Endodermal cell (in vitro differentiated cells): ENCODE measurements at regions not wholly inside any gene's neighbourhood (a gene's known extent, or its start where the extent isn't known, plus 50 kb on each side); places are given as distances from the start of the nearest gene placed in this dataset.

Experiments
- DNase-seq: peaks from one replicate; pipeline ENCODE4 v3.0.0-alpha.2; 2017
- H3K27ac ChIP-seq: 2 replicates; pipeline ENCODE4 v1.5.1; 2013; ENCODE audit warnings: mild to moderate bottlenecking, low read depth, low read length, moderate library complexity
- H3K27me3 ChIP-seq: 2 replicates; pipeline ENCODE4 v1.6.1; 2013; ENCODE audit warnings: mild to moderate bottlenecking, low read length, moderate library complexity; ENCODE audit not compliant: insufficient read depth, control insufficient read depth, poor library complexity, severe bottlenecking
- H3K36me3 ChIP-seq: 2 replicates; pipeline ENCODE4 v1.7.0; 2013; ENCODE audit warnings: mild to moderate bottlenecking, low read length, moderate library complexity; ENCODE audit not compliant: control insufficient read depth, insufficient read depth
- H3K4me1 ChIP-seq: one replicate; pipeline ENCODE4 v1.7.0; 2013; ENCODE audit warnings: low read length; ENCODE audit not compliant: control insufficient read depth, insufficient read depth
- H3K4me3 ChIP-seq: 2 replicates; pipeline ENCODE4 v1.5.1; 2013; ENCODE audit warnings: mild to moderate bottlenecking, low read length, moderate library complexity
- H3K9ac ChIP-seq: 2 replicates; pipeline ENCODE4 v1.6.1; 2013; ENCODE audit warnings: mild to moderate bottlenecking, low read length, moderate library complexity; ENCODE audit not compliant: poor library complexity, severe bottlenecking; ENCODE audit errors: extremely low read depth
- H3K9me3 ChIP-seq: 2 replicates; pipeline ENCODE4 v1.6.1; 2013; ENCODE audit warnings: mild to moderate bottlenecking, low read length, moderate library complexity; ENCODE audit not compliant: control insufficient read depth
- H3K27ac Mint-ChIP-seq: 2 replicates; pipeline ENCODE4 v1.8.0; 2020; ENCODE audit warnings: mixed read lengths
- H3K27me3 Mint-ChIP-seq: 2 replicates; pipeline ENCODE4 v1.8.0; 2021; ENCODE audit warnings: mild to moderate bottlenecking, mixed read lengths; ENCODE audit not compliant: insufficient read depth
- H3K36me3 Mint-ChIP-seq: 2 replicates; pipeline ENCODE4 v1.8.0; 2020; ENCODE audit warnings: low read depth, mixed read lengths
- H3K4me1 Mint-ChIP-seq: 2 replicates; pipeline ENCODE4 v1.8.0; 2020; ENCODE audit warnings: mixed read lengths
- H3K4me3 Mint-ChIP-seq: 2 replicates; pipeline ENCODE4 v1.8.0; 2020; ENCODE audit warnings: mild to moderate bottlenecking, moderate library complexity, mixed read lengths
- H3K9me3 Mint-ChIP-seq: 2 replicates; pipeline ENCODE4 v1.8.0; 2020; ENCODE audit warnings: mild to moderate bottlenecking, mixed read lengths
- WGBS, 2 experiments: methylation state at CpG; one replicate each; pipeline versions ENCODE4 v1.1.5 to v1.1.7; 2013; ENCODE audit warnings: missing lambda C conversion rate in 2 of 2, mixed read lengths in 1 of 2; ENCODE audit not compliant: insufficient coverage in 1 of 2, insufficient read length in 1 of 2; 5-methylcytosine and 5-hydroxymethylcytosine counted together
- TF ChIP-seq, protein P1 (sequence below): fragments of 200-600 bp; sonication (generic); conservative IDR thresholded peaks from 2 replicates; pipeline ENCODE4 v1.5.0; 2021; ENCODE audit warnings: antibody characterized with exemption, mild to moderate bottlenecking

DNA sequence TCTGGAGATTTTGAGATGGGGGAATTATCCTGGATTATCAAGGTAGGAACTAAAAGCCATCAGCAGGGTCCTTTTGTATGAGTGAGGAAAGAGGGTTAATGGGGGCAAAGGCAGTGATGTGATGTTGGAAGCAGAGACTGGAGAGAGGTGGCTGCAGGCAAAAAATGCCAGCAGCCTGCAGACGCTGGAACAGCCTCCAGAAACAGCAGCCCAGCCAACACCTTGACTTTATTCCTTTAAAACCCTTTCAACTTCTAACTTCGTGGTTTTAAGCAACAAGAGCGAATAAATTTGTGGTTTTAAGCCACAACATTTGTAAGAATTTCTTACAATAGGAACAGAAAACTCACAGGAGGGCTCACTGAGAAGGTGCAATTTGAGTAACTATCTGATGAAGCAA, 523.1 kb upstream of the HS6ST1 start:
- H3K36me3 Mint-ChIP-seq: no peaks in the 10 kb centered on the region
- Histone ChIP-seq H3K9ac (no peak overlapping the region), H3K36me3 (no peaks in the 10 kb centered on the region), H3K27me3 (no peaks in the 10 kb centered on the region), H3K4me1 (no peaks in the 10 kb centered on the region), H3K27ac (no peak overlapping the region), H3K4me3 (no peak overlapping the region), H3K9me3 (no peaks in the 10 kb centered on the region)
- no peak overlapping the region for H3K4me3 Mint-ChIP-seq
- H3K27me3 Mint-ChIP-seq: no peaks in the 10 kb centered on the region
- no peaks in the 10 kb centered on the region for H3K9me3 Mint-ChIP-seq
- TF ChIP-seq, protein P1, sequence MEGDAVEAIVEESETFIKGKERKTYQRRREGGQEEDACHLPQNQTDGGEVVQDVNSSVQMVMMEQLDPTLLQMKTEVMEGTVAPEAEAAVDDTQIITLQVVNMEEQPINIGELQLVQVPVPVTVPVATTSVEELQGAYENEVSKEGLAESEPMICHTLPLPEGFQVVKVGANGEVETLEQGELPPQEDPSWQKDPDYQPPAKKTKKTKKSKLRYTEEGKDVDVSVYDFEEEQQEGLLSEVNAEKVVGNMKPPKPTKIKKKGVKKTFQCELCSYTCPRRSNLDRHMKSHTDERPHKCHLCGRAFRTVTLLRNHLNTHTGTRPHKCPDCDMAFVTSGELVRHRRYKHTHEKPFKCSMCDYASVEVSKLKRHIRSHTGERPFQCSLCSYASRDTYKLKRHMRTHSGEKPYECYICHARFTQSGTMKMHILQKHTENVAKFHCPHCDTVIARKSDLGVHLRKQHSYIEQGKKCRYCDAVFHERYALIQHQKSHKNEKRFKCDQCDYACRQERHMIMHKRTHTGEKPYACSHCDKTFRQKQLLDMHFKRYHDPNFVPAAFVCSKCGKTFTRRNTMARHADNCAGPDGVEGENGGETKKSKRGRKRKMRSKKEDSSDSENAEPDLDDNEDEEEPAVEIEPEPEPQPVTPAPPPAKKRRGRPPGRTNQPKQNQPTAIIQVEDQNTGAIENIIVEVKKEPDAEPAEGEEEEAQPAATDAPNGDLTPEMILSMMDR: no peak
- no peak for DNase-seq
- H3K4me1 Mint-ChIP-seq: no peaks in the 10 kb centered on the region
- 86 to 87% methylated on average over 2 to 3 of the region's 3 CpGs for WGBS, 2 experiments
- H3K27ac Mint-ChIP-seq: no peak overlapping the region

DNA sequence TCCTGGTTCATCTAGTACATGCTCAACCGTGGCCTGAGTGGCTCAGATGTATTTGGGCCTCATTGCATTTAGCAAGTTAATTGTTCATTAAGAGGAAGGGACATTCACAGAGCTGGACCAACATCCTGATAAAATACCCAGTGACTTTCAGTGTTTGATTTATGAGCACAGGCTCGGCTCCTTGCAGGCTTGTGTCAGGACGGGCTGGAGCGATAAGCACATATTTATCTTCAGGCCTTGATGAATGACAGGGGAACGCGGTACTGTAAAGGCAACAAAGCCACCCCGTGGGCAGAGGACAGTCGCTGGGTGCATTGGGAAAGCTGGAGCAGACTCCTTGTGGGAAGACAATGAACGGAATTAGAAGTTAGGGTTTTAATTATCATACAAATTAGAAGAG, 548.6 kb upstream of the HS6ST1 start:
- no peaks in the 10 kb centered on the region for H3K27me3 Mint-ChIP-seq
- H3K4me3 Mint-ChIP-seq: no peak overlapping the region
- H3K27ac Mint-ChIP-seq: no peak overlapping the region
- H3K9ac ChIP-seq: no peak overlapping the region
- no peaks in the 10 kb centered on the region for H3K27me3 ChIP-seq
- H3K4me1 ChIP-seq: no peaks in the 10 kb centered on the region
- WGBS, 2 experiments: 74 to 91% methylated on average over 6 to 9 of the region's 9 CpGs
- no peaks in the 10 kb centered on the region for H3K36me3 Mint-ChIP-seq
- H3K4me3 ChIP-seq: no peak overlapping the region
- H3K9me3 ChIP-seq: no peaks in the 10 kb centered on the region
- TF ChIP-seq, protein P1: no peak
- no peaks in the 10 kb centered on the region for H3K36me3 ChIP-seq
- H3K4me1 Mint-ChIP-seq: peaks cover 3% of the 10 kb centered on the region
- DNase-seq: no peak
- no peak overlapping the region for H3K27ac ChIP-seq
- H3K9me3 Mint-ChIP-seq: no peaks in the 10 kb centered on the region

DNA sequence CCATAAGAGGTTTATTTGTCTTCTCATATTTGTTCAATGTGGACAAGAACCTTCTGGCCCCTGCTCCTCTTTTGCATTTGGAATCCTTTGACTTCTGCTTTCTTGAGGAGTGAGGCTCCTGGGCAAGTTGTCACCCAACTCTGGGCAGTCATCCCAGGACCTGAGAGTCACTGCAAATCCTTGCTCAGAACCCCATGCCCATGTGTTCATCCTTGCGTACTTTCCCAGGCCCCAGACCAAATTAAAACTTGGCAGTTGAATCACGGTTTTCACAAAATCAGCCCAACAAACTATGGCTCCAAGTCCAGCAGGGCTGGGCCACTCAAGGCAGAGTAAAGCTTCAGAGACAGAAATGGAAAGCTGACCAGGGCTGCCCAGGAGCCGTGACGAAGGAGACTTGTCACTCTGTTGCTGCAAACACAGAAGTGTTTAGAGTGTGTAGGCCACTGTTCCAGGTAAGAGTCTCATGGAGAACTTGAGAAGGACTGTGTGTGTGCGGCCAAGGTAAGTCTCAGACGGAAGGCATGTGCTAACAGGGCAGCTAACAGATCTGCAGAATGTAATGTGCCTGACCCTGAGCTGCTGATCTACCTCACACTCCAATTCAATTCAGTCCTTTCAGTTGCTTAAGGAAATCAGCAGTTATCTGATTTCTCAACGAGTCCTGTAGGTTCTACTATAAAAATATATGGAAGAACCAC, 549.4 kb upstream of the HS6ST1 start:
- no peaks in the 10 kb centered on the region for H3K9me3 Mint-ChIP-seq
- no peaks in the 10 kb centered on the region for H3K27me3 Mint-ChIP-seq
- H3K36me3 ChIP-seq: no peaks in the 10 kb centered on the region
- DNase-seq: no peak
- no peaks in the 10 kb centered on the region for H3K36me3 Mint-ChIP-seq
- no peak overlapping the region for H3K27ac Mint-ChIP-seq
- H3K27me3 ChIP-seq: no peaks in the 10 kb centered on the region
- 95 to 98% methylated on average over 6 to 7 of the region's 7 CpGs for WGBS, 2 experiments
- no peak overlapping the region for H3K4me3 ChIP-seq
- TF ChIP-seq, protein P1: no peak
- no peak overlapping the region for H3K27ac ChIP-seq
- peaks cover 3% of the 10 kb centered on the region for H3K4me1 Mint-ChIP-seq
- no peak overlapping the region for H3K9ac ChIP-seq
- no peaks in the 10 kb centered on the region for H3K4me1 ChIP-seq
- no peak overlapping the region for H3K4me3 Mint-ChIP-seq
- no peaks in the 10 kb centered on the region for H3K9me3 ChIP-seq
